Fibroblast of mammary gland (primary cell): ENCODE measurements at regions not wholly inside any gene's neighbourhood (a gene's known extent, or its start where the extent isn't known, plus 50 kb on each side); places are given as distances from the start of the nearest gene placed in this dataset.

Experiments used
- DNase-seq: peaks from one replicate; pipeline ENCODE4 v3.0.0-alpha.2; 2010; ENCODE audit warnings: low read depth
- H3K4me3 ChIP-seq: 2 replicates; pipeline ENCODE4 v1.5.1; 2011; ENCODE audit warnings: low read depth, mild to moderate bottlenecking, low read length, moderate library complexity; ENCODE audit not compliant: control insufficient read depth
- CTCF ChIP-seq: conservative IDR thresholded peaks from 2 replicates; pipeline ENCODE4 v1.5.1; 2011; ENCODE audit warnings: low read depth, low read length, inconsistent platforms; ENCODE audit not compliant: control insufficient read depth, insufficient read depth

- TF ChIP-seq CTCF, result no peak
- DNase-seq, result no peak
- H3K4me3 ChIP-seq, result no peak overlapping the region
These were observed 378.1 kb upstream of the ATP5MC3 start for GRCh38 chr2:175559613-175560012.

- no peak overlapping the region for H3K4me3 ChIP-seq
- no peak for TF ChIP-seq CTCF
- no peak for DNase-seq
These were observed 376.4 kb upstream of the ATP5MC3 start for GRCh38 chr2:175557810-175558377.

- H3K4me3 ChIP-seq, result no peak overlapping the region
- TF ChIP-seq CTCF, result no peak
- DNase-seq, result no peak
These were observed 372.4 kb upstream of the ATP5MC3 start for GRCh38 chr2:175553910-175554309.

- TF ChIP-seq CTCF, result no peak
- H3K4me3 ChIP-seq, result no peak overlapping the region
- no peak for DNase-seq
These were observed 371.4 kb upstream of the ATP5MC3 start for GRCh38 chr2:175552902-175553301.

GRCh38 chr2:175540421-175540820 is 358.9 kb upstream of the ATP5MC3 start:
- DNase-seq, result no peak
- no peak for TF ChIP-seq CTCF

GRCh38 chr2:175539122-175539521 is 357.6 kb upstream of the ATP5MC3 start:
- no peak for TF ChIP-seq CTCF
- no peak for DNase-seq
- no peak overlapping the region for H3K4me3 ChIP-seq

More at GRCh38 chr2:175540421-175540820, 358.9 kb upstream of the ATP5MC3 start:
- no peak overlapping the region for H3K4me3 ChIP-seq

- DNase-seq, result no peak
- TF ChIP-seq CTCF, result no peak
- H3K4me3 ChIP-seq, result no peak overlapping the region
These were observed 354.5 kb upstream of the ATP5MC3 start for GRCh38 chr2:175536059-175536458.
